Stomach (tissue), 8 donors: ENCODE measurements at regions not wholly inside any gene's neighbourhood (a gene's known extent, or its start where the extent isn't known, plus 50 kb on each side); places are given as distances from the start of the nearest gene placed in this dataset.

ENCODE experiments used
- DNase-seq, 2 donors: peaks; one replicate each; pipeline versions ENCODE4 v3.0.0 to v3.0.0-alpha.2; 2013 to 2019
- H3K27ac ChIP-seq, 5 donors: fragments of 200-600 bp in 4 of 5; sonication (generic) in 4 of 5; one replicate each; pipeline ENCODE4 v1.5.1; 2013 to 2019; ENCODE audit warnings: mild to moderate bottlenecking in 1 of 5, moderate library complexity in 1 of 5
- H3K27me3 ChIP-seq, 3 donors: fragments of 200-600 bp; sonication (generic); one replicate each; pipeline ENCODE4 v1.5.1; 2017 to 2019; ENCODE audit warnings: mixed run types in 1 of 3
- H3K36me3 ChIP-seq, 4 donors: fragments of 200-600 bp; sonication (generic); 1 replicate in 3 of 4; 2 replicates in 1 of 4; pipeline ENCODE4 v1.5.1; 2016 to 2019
- H3K4me1 ChIP-seq, 4 donors: fragments of 200-600 bp; sonication (generic); one replicate each; pipeline ENCODE4 v1.5.1; 2016 to 2019
- H3K4me3 ChIP-seq, 4 donors: fragments of 200-600 bp; sonication (generic) in 3 of 4; one replicate each; pipeline ENCODE4 v1.5.1; 2016 to 2019; ENCODE audit warnings: mild to moderate bottlenecking in 1 of 4
- H3K9me3 ChIP-seq, 4 donors: fragments of 200-600 bp; sonication (generic); one replicate each; pipeline ENCODE4 v1.5.1; 2016 to 2019
- EP300 ChIP-seq: sonication (generic); formaldehyde crosslinking; IDR thresholded peaks from one replicate; pipeline ENCODE4 v1.6.1; 2017; ENCODE audit warnings: antibody characterized with exemption
- POLR2A ChIP-seq, 4 donors: fragments of 450-650 bp; IDR thresholded peaks; one replicate each; pipeline ENCODE4 v1.6.1; 2016; ENCODE audit warnings: antibody characterized with exemption in 4 of 4, control low read depth in 2 of 4, mild to moderate bottlenecking in 1 of 4, moderate library complexity in 1 of 4
- POLR2AphosphoS5 ChIP-seq, 3 donors: sonication (generic); formaldehyde crosslinking; IDR thresholded peaks; one replicate each; pipeline ENCODE4 v1.6.1; 2016; ENCODE audit warnings: antibody characterized with exemption in 3 of 3
- WGBS, 5 donors: extraction: QIAGEN DNeasy Blood & Tissue Kit in 3 of 5; methylation state at CpG; one replicate each; pipeline versions ENCODE4 v1.1.5 to v1.1.7; 2013 to 2018; 5-methylcytosine and 5-hydroxymethylcytosine counted together
- intact Hi-C: fragments of 100-400 bp; cut with DNase I; formaldehyde crosslinking; loops from one replicate; pipeline ENCODE4 v1.15.1; 2023; ENCODE audit warnings: low total_unique reads
- TF ChIP-seq, protein P1 (sequence below), 7 experiments: fragments of 450-650 bp in 4 of 7; fragments of 200-600 bp in 3 of 7; sonication (generic) in 3 of 7; IDR thresholded peaks; one replicate each; pipeline ENCODE4 v1.5.1; 2016 to 2019; ENCODE audit warnings: antibody characterized with exemption in 7 of 7, control low read depth in 2 of 7, mild to moderate bottlenecking in 1 of 7
- donor health status: healthy with polysubstance abuse.
- donor health status: Bipolar disorder and iron deficiency.
- donor health status: healthy.

DNA sequence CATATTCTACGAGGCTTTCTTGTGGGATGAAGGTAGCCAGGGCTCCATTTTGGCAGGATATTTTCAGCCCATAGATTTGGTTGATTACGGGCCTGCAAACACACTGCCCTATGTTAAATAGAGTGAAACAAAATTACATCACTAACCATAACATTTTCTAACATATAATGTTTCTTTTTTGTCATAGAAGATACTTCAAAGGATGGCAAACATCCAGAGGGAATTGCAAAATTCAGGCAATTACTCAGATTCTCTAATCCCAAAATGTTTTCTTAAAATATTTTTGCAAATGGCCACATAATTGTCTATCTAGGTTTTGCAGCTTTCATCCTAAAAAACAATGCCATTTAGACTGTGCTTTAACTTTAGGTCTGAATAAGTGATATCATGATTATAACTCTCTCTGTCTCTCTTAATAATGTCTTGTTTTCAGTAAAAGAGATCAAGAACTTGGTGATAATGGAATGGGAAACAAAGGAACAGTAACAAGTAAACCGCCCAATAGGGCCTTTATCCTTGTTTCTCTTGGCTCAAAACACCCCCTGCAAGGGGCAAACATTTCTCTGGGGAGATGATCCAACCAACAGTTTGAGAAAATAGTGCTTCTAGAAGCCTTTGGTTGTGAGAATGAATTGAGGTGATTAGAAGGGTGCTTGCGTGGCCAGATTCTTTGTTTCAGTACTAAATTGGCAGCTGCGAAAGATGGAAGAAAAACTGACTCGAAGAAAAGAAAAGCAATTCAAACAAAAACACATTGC is 54.4 kb upstream of the BTG1 start:
- H3K27me3 ChIP-seq, result no peaks in the 10 kb centered on the region
- H3K36me3 ChIP-seq, result no peaks in the 10 kb centered on the region
- intact Hi-C loops, result no loop called here
- no peaks in the 10 kb centered on the region for H3K4me1 ChIP-seq
- peaks cover 0 to 6% (median 0%) of the 10 kb centered on the region in 4 donors for H3K9me3 ChIP-seq
- TF ChIP-seq EP300, result no peak
- TF ChIP-seq POLR2A (IDR thresholded peaks at IDR 0.05), result no peak
- TF ChIP-seq, protein P1, sequence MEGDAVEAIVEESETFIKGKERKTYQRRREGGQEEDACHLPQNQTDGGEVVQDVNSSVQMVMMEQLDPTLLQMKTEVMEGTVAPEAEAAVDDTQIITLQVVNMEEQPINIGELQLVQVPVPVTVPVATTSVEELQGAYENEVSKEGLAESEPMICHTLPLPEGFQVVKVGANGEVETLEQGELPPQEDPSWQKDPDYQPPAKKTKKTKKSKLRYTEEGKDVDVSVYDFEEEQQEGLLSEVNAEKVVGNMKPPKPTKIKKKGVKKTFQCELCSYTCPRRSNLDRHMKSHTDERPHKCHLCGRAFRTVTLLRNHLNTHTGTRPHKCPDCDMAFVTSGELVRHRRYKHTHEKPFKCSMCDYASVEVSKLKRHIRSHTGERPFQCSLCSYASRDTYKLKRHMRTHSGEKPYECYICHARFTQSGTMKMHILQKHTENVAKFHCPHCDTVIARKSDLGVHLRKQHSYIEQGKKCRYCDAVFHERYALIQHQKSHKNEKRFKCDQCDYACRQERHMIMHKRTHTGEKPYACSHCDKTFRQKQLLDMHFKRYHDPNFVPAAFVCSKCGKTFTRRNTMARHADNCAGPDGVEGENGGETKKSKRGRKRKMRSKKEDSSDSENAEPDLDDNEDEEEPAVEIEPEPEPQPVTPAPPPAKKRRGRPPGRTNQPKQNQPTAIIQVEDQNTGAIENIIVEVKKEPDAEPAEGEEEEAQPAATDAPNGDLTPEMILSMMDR (IDR thresholded peaks at IDR 0.05), result no peak
- no peak for TF ChIP-seq POLR2AphosphoS5 (IDR thresholded peaks at IDR 0.05)
- H3K27ac ChIP-seq, result no peak overlapping the region
- DNase-seq, result no peak
- 89 to 94% (median 91%) methylated on average over 6 of the region's 6 CpGs for WGBS, 5 donors
- H3K4me3 ChIP-seq, result no peak overlapping the region

DNA sequence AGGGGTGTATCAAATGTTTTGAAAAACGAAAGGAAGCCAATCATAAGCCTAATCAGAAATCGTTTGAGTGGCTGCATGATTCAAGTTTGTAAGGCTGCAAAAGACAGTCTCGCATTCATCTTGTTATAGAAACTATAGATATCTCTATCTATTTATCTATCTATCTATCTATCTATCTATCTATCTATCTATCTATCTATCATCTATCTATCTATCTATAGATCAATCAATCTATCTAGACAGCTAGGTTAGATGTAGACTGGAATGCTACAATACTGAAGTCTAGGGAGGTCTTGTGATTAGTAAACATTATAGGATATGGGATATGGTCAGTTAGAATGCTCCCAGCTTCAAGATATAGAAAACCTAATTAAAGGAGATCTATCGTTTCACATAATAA is 52.2 kb upstream of the BTG1 start:
- Histone ChIP-seq H3K27ac (no peak overlapping the region), H3K4me1 (no peaks in the 10 kb centered on the region), H3K27me3 (no peaks in the 10 kb centered on the region), H3K4me3 (no peak overlapping the region), H3K9me3 (peaks cover 0 to 6% (median 0%) of the 10 kb centered on the region in 4 donors), H3K36me3 (no peaks in the 10 kb centered on the region)
- DNase-seq, result no peak
- intact Hi-C loops, result no loop called here
- TF ChIP-seq, protein P1 (IDR thresholded peaks at IDR 0.05), result no peak
- TF ChIP-seq POLR2A (IDR thresholded peaks at IDR 0.05), result no peak
- TF ChIP-seq POLR2AphosphoS5 (IDR thresholded peaks at IDR 0.05), result no peak
- no peak for TF ChIP-seq EP300
- WGBS, 5 donors, result 93 to 97% (median 94%) methylated on average over 4 of the region's 4 CpGs

DNA sequence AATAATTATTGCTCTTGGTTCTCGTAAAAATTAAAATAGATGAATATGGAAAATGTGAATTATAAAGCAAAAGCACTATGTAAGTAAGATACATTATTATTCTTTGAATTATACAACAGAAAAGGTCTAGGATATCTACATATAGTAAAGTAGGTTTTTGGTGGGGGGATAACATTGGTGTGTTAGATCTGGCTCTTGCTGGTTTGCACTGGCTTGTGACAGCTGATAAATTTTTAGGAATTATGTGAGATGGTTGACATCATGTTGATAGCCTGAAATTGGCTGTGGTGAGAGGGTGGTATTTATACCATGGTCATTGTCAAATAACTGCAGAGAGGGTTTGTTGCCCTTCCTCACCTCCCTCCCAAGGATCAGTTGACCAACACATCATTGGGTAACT is 50.7 kb upstream of the BTG1 start:
- Histone ChIP-seq H3K27ac (no peak overlapping the region), H3K36me3 (no peaks in the 10 kb centered on the region), H3K9me3 (peaks cover 0 to 6% (median 0%) of the 10 kb centered on the region in 4 donors), H3K4me3 (no peak overlapping the region), H3K27me3 (no peaks in the 10 kb centered on the region), H3K4me1 (no peaks in the 10 kb centered on the region)
- TF ChIP-seq, protein P1 (IDR thresholded peaks at IDR 0.05), result no peak
- TF ChIP-seq POLR2AphosphoS5 (IDR thresholded peaks at IDR 0.05) (no peak), EP300 (no peak)
- intact Hi-C loops, result no loop called here
- DNase-seq, result no peak
- 94 to 100% (median 97%) methylated on average over 1 of the region's 1 CpG for WGBS, 5 donors
